HS-27A (cell line): ENCODE measurements at regions not wholly inside any gene's neighbourhood (a gene's known extent, or its start where the extent isn't known, plus 50 kb on each side); places are given as distances from the start of the nearest gene placed in this dataset.
"Not testable (repeated sequence)": the region's sequence is repeated elsewhere in the genome, so short reads cannot be mapped to it uniquely, and the experiment has no call there.

Experiments used
- DNase-seq: peaks from one replicate; pipeline ENCODE4 v3.0.0-alpha.2; 2012; ENCODE audit warnings: low read depth, missing footprints

- DNase-seq = not testable (repeated sequence)
Measured at GRCh38 chr15:29505535-29505934, 235.9 kb upstream of the NSMCE3 start.

- DNase-seq = no peak
Measured at GRCh38 chr15:29490747-29491471, 221.3 kb upstream of the NSMCE3 start.

- DNase-seq = no peak
Measured at GRCh38 chr15:29480949-29481348, 211.3 kb upstream of the NSMCE3 start.

GRCh38 chr15:29480278-29480677, 210.7 kb upstream of the NSMCE3 start:
- DNase-seq = no peak

GRCh38 chr15:29477256-29477655, 207.6 kb upstream of the NSMCE3 start:
- DNase-seq = no peak

- no peak for DNase-seq
Measured at GRCh38 chr15:29476503-29477080, 207.0 kb upstream of the NSMCE3 start.

GRCh38 chr15:29475096-29475495, 205.5 kb upstream of the NSMCE3 start:
- DNase-seq = no peak

- DNase-seq = no peak
Measured at GRCh38 chr15:29473621-29474105, 204.0 kb upstream of the NSMCE3 start.

- DNase-seq = no peak
Measured at GRCh38 chr15:29472901-29473445, 203.4 kb upstream of the NSMCE3 start.

- no peak for DNase-seq
Measured at GRCh38 chr15:29471757-29472156, 202.1 kb upstream of the NSMCE3 start.

- no peak for DNase-seq
Measured at GRCh38 chr15:29471306-29471705, 201.7 kb upstream of the NSMCE3 start.

GRCh38 chr15:29470794-29471193, 201.2 kb upstream of the NSMCE3 start:
- DNase-seq = no peak

GRCh38 chr15:29470311-29470710, 200.7 kb upstream of the NSMCE3 start:
- no peak for DNase-seq

- no peak for DNase-seq
Measured at GRCh38 chr15:29468899-29469298, 199.3 kb upstream of the NSMCE3 start.

- no peak for DNase-seq
Measured at GRCh38 chr15:29467091-29467490, 197.5 kb upstream of the NSMCE3 start.

- no peak for DNase-seq
Measured at GRCh38 chr15:29466292-29466691, 196.7 kb upstream of the NSMCE3 start.

- DNase-seq = no peak
Measured at GRCh38 chr15:29465816-29466215, 196.2 kb upstream of the NSMCE3 start.

GRCh38 chr15:29465196-29465595, 195.6 kb upstream of the NSMCE3 start:
- DNase-seq = no peak

- no peak for DNase-seq
Measured at GRCh38 chr15:29461877-29462276, 192.3 kb upstream of the NSMCE3 start.

- DNase-seq = no peak
Measured at GRCh38 chr15:29458361-29458760, 188.7 kb upstream of the NSMCE3 start.

- DNase-seq = no peak
Measured at GRCh38 chr15:29457729-29458128, 188.1 kb upstream of the NSMCE3 start.

- DNase-seq = no peak
Measured at GRCh38 chr15:29456964-29457363, 187.3 kb upstream of the NSMCE3 start.

GRCh38 chr15:29456255-29456654, 186.6 kb upstream of the NSMCE3 start:
- DNase-seq = no peak

GRCh38 chr15:29455530-29455929, 185.9 kb upstream of the NSMCE3 start:
- DNase-seq = no peak
